ENCODE measurements at regions not wholly inside any gene's neighbourhood (a gene's known extent, or its start where the extent isn't known, plus 50 kb on each side); places are given as distances from the start of the nearest gene placed in this dataset.

- no peak for DNase-seq (ENCODE audit: low read depth)
Measured at GRCh38 chr1:11414926-11415538, 63.9 kb upstream of the DISP3 start.

GRCh38 chr1:11417162-11417561 is 61.8 kb upstream of the DISP3 start:
- DNase-seq (ENCODE audit: low read depth), result no peak

GRCh38 chr1:11418056-11418455 is 60.9 kb upstream of the DISP3 start:
- no peak for DNase-seq (ENCODE audit: low read depth)

- DNase-seq (ENCODE audit: low read depth), result no peak
Measured at GRCh38 chr1:11421443-11421842, 57.5 kb upstream of the DISP3 start.

GRCh38 chr1:11422686-11423085 is 56.3 kb upstream of the DISP3 start:
- DNase-seq (ENCODE audit: low read depth), result no peak

- DNase-seq (ENCODE audit: low read depth), result no peak
Measured at GRCh38 chr1:11426617-11427016, 52.3 kb upstream of the DISP3 start.

- no peak for DNase-seq (ENCODE audit: low read depth)
Measured at GRCh38 chr1:11428789-11429188, 50.2 kb upstream of the DISP3 start.
